ENCODE measurements at regions not wholly inside any gene's neighbourhood (a gene's known extent, or its start where the extent isn't known, plus 50 kb on each side); places are given as distances from the start of the nearest gene placed in this dataset.

GRCh38 chr4:135225551-135225950 lies 1024.0 kb upstream of the PABPC4L start:
- no peak for TF ChIP-seq CTCF (IDR thresholded peaks at IDR 0.05; ENCODE audit: extremely low read depth in 1 of 2, insufficient read depth in 1 of 2, low read depth in 1 of 2, low read length in 2 of 2)
- TF ChIP-seq EZH2 (IDR thresholded peaks at IDR 0.05; ENCODE audit: borderline replicate concordance, low read depth, low read length, severe bottlenecking) = no peak
- TF ChIP-seq POLR2A (IDR thresholded peaks at IDR 0.05; ENCODE audit: low read depth, low read length) = no peak
- TF ChIP-seq JUN (IDR thresholded peaks at IDR 0.05; ENCODE audit: borderline replicate concordance, insufficient read depth, insufficient read length, low read depth) = no peak
- TF ChIP-seq MYC (IDR thresholded peaks at IDR 0.05; ENCODE audit: low read depth, low read length) = no peak
- no peak for TF ChIP-seq POLR2AphosphoS5 (IDR thresholded peaks at IDR 0.05; ENCODE audit: insufficient read depth, low read depth, low read length)
- TF ChIP-seq MAX (IDR thresholded peaks at IDR 0.05; ENCODE audit: insufficient read depth, insufficient read length) = no peak
- TF ChIP-seq FOS (IDR thresholded peaks at IDR 0.05; ENCODE audit: borderline replicate concordance, insufficient read depth, low read length) = no peak
- no peak for TF ChIP-seq GATA2 (IDR thresholded peaks at IDR 0.05; ENCODE audit: insufficient read depth, insufficient read length, low read depth, low read length)
